Neural cell (in vitro differentiated cells): ENCODE measurements at regions not wholly inside any gene's neighbourhood (a gene's known extent, or its start where the extent isn't known, plus 50 kb on each side); places are given as distances from the start of the nearest gene placed in this dataset.

Experiments used
- H2AFZ ChIP-seq: fragments of 200-600, 300-800 bp; sonication (generic), shearing (Covaris generic); 2 replicates; pipeline ENCODE4 v1.6.0; 2014; ENCODE audit warnings: low read depth, mild to moderate bottlenecking, antibody characterized with exemption, low read length, moderate library complexity
- H3F3A ChIP-seq: fragments of 200-600 bp; shearing (Covaris generic); 2 replicates; pipeline ENCODE4 v1.6.1; 2016; ENCODE audit warnings: mild to moderate bottlenecking, moderate library complexity, mixed read lengths, antibody characterized with exemption, low read length; ENCODE audit not compliant: insufficient read depth, poor library complexity, severe bottlenecking
- H3K27ac ChIP-seq: fragments of 200-600, 300-800 bp; sonication (generic), shearing (Covaris generic); 2 replicates; pipeline ENCODE4 v1.5.1; 2014; ENCODE audit warnings: mild to moderate bottlenecking, low read length, moderate library complexity
- H3K27me3 ChIP-seq: fragments of 300-800, 200-600 bp; sonication (generic), shearing (Covaris generic); 2 replicates; pipeline ENCODE4 v1.6.0; 2014; ENCODE audit warnings: mild to moderate bottlenecking, low read depth, low read length, moderate library complexity; ENCODE audit not compliant: insufficient read depth
- H3K36me3 ChIP-seq: fragments of 300-800, 200-600 bp; sonication (generic), shearing (Covaris generic); 2 replicates; pipeline ENCODE4 v1.5.1; 2014; ENCODE audit warnings: mild to moderate bottlenecking, antibody characterized with exemption, low read length, moderate library complexity; ENCODE audit not compliant: insufficient read depth
- H3K4me2 ChIP-seq: fragments of 300-800, 200-600 bp; sonication (generic), shearing (Covaris generic); 2 replicates; pipeline ENCODE4 v1.6.0; 2014; ENCODE audit warnings: mild to moderate bottlenecking, low read length
- H3K4me3 ChIP-seq: fragments of 300-800, 200-600 bp; sonication (generic), shearing (Covaris generic); 2 replicates; pipeline ENCODE4 v1.5.1; 2014; ENCODE audit warnings: mild to moderate bottlenecking, low read length, moderate library complexity
- H3K79me2 ChIP-seq: fragments of 200-600 bp; shearing (Covaris generic); replicated peaks from 2 replicates; pipeline ENCODE4 v1.6.0; 2014; ENCODE audit warnings: mild to moderate bottlenecking, low read length, moderate library complexity; ENCODE audit not compliant: insufficient read depth
- H3K9ac ChIP-seq: fragments of 300-800, 200-600 bp; sonication (generic), shearing (Covaris generic); 2 replicates; pipeline ENCODE4 v1.6.1; 2016; ENCODE audit warnings: mild to moderate bottlenecking, low read length, mixed read lengths
- H3K9me2 ChIP-seq: fragments of 200-600 bp; shearing (Covaris generic); 2 replicates; pipeline ENCODE4 v1.6.1; 2016; ENCODE audit warnings: mild to moderate bottlenecking, low read length, mixed read lengths; ENCODE audit not compliant: insufficient read depth
- H3K9me3 ChIP-seq: fragments of 200-600, 300-800 bp; sonication (generic), shearing (Covaris generic); 2 replicates; pipeline ENCODE4 v1.6.1; 2016; ENCODE audit warnings: mild to moderate bottlenecking, mixed run types, low read length, moderate library complexity, mixed read lengths
- H4K20me1 ChIP-seq: fragments of 200-600 bp; shearing (Covaris generic); 2 replicates; pipeline ENCODE4 v1.6.1; 2016; ENCODE audit warnings: mild to moderate bottlenecking, mixed run types; ENCODE audit not compliant: insufficient read depth
- CTCF ChIP-seq: fragments of 450-650 bp; IDR thresholded peaks from 2 replicates; pipeline ENCODE4 v1.5.1; 2014; ENCODE audit warnings: antibody characterized with exemption, mild to moderate bottlenecking, moderate library complexity; ENCODE audit not compliant: poor library complexity, severe bottlenecking
- EP300 ChIP-seq: fragments of 450-650 bp; conservative IDR thresholded peaks from 2 replicates; pipeline ENCODE4 v1.6.1; 2014; ENCODE audit warnings: antibody characterized with exemption, mild to moderate bottlenecking, moderate library complexity; ENCODE audit not compliant: poor library complexity, severe bottlenecking
- EZH2 ChIP-seq: fragments of 200-600, 300-800 bp; shearing (Covaris generic), sonication (generic); IDR thresholded peaks from 2 replicates; pipeline ENCODE4 v1.6.1; 2014; ENCODE audit warnings: antibody characterized with exemption, low read length, borderline replicate concordance, mild to moderate bottlenecking; ENCODE audit not compliant: insufficient read depth, poor library complexity, severe bottlenecking
- MXI1 ChIP-seq: fragments of 450-650 bp; conservative IDR thresholded peaks from 2 replicates; pipeline ENCODE4 v1.6.1; 2014; ENCODE audit warnings: antibody characterized with exemption, mild to moderate bottlenecking; ENCODE audit not compliant: poor library complexity, severe bottlenecking
- POLR2AphosphoS5 ChIP-seq: IDR thresholded peaks from 2 replicates; pipeline ENCODE4 v1.6.1; 2012
- RAD21 ChIP-seq: fragments of 450-650 bp; conservative IDR thresholded peaks from 2 replicates; pipeline ENCODE4 v1.6.1; 2014; ENCODE audit warnings: antibody characterized with exemption, mild to moderate bottlenecking, moderate library complexity
- REST ChIP-seq: IDR thresholded peaks from 2 replicates; pipeline ENCODE4 v1.6.1; 2012; ENCODE audit warnings: borderline replicate concordance
- SMC3 ChIP-seq: fragments of 450-650 bp; conservative IDR thresholded peaks from 2 replicates; pipeline ENCODE4 v1.6.1; 2014; ENCODE audit warnings: antibody characterized with exemption, mild to moderate bottlenecking, moderate library complexity; ENCODE audit not compliant: poor library complexity
- TAF1 ChIP-seq: IDR thresholded peaks from 2 replicates; pipeline ENCODE4 v1.6.1; 2012; ENCODE audit warnings: low read depth

GRCh38 chrX:99914635-99915034 lies 495.4 kb downstream of the PCDH19 start:
- TF ChIP-seq CTCF (no peak), POLR2AphosphoS5 (no peak), MXI1 (no peak), RAD21 (no peak), EP300 (no peak), EZH2 (no peak), TAF1 (no peak), SMC3 (no peak), REST (no peak)
- H3K27me3 ChIP-seq = no peaks in the 10 kb centered on the region

GRCh38 chrX:99913611-99914010 lies 496.5 kb downstream of the PCDH19 start:
- Histone ChIP-seq H3K27me3 (no peaks in the 10 kb centered on the region), H4K20me1 (no peaks in the 10 kb centered on the region), H3K9me2 (no peaks in the 10 kb centered on the region), H3K4me3 (no peak overlapping the region), H3K9me3 (no peaks in the 10 kb centered on the region), H3K36me3 (no peaks in the 10 kb centered on the region), H3K79me2 (no peaks in the 10 kb centered on the region), H3F3A (no peaks in the 10 kb centered on the region), H3K4me2 (no peak overlapping the region), H3K9ac (no peak overlapping the region), H2AFZ (no peak overlapping the region), H3K27ac (no peak overlapping the region)
- TF ChIP-seq MXI1 (no peak), RAD21 (no peak), EZH2 (no peak), REST (no peak), POLR2AphosphoS5 (no peak), SMC3 (no peak), CTCF (no peak), TAF1 (no peak), EP300 (no peak)

More at GRCh38 chrX:99914635-99915034, 495.4 kb downstream of the PCDH19 start:
- Histone ChIP-seq H3K4me3 (no peak overlapping the region), H3K27ac (no peak overlapping the region), H3K36me3 (no peaks in the 10 kb centered on the region), H3F3A (no peaks in the 10 kb centered on the region), H4K20me1 (no peaks in the 10 kb centered on the region), H3K9me3 (no peaks in the 10 kb centered on the region), H3K9ac (no peak overlapping the region), H2AFZ (no peak overlapping the region), H3K9me2 (no peaks in the 10 kb centered on the region), H3K79me2 (no peaks in the 10 kb centered on the region), H3K4me2 (no peak overlapping the region)
